NCI-H1436 treated with DMSO at 0.1 percent for 48 hours (cell line): ENCODE measurements at regions not wholly inside any gene's neighbourhood (a gene's known extent, or its start where the extent isn't known, plus 50 kb on each side); places are given as distances from the start of the nearest gene placed in this dataset.
"Not testable (repeated sequence)": the region's sequence is repeated elsewhere in the genome, so short reads cannot be mapped to it uniquely, and the experiment has no call there.

ENCODE experiments used
- DNase-seq: peaks from one replicate; lab custom pipeline; 2025; lab: John Stamatoyannopoulos, UW

DNA sequence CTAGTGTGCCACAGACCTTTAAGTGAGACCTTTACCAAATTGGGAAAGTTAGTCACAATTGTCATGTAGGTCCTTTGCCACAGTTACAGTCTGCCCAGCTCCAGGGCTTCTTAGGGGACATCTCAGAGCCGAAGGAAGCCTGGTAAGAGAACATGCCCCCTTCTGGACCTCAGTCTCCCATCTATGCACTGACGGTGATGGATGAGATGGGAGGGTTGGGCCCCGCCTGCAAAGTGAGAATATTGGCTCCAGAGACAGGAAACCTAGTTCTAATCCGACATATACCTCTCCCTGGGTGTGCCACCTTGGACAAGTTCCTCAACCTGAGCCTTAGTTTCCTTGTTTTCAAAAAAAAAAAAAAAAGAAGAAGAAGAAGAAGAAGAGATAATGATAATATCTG is 85.1 kb upstream of the NAV2 start:
- no peak for DNase-seq

DNA sequence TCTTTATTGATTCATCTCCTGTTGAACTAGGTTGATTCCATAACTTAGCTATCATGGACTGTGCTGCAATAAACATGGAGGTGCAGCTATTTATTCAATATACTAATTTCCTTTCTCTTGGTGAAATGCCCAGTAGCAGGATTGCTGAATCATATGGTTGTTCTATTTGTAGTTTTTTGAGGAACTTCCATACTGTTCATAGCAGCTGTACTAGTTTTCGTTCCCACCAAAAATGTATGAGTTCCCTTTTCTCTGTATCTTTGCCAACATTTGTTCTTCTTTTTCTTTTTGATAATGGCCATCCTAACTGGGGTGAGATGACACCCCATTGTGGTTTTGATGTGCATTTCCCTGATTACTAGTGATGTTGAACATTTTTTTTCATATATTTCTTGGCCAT is 87.2 kb upstream of the NAV2 start:
- DNase-seq, result no peak

GRCh38 chr11:19617696-19618523 is 94.7 kb upstream of the NAV2 start:
- no peak for DNase-seq

- no peak for DNase-seq
These were observed 97.1 kb upstream of the NAV2 start for GRCh38 chr11:19615341-19616183.

GRCh38 chr11:19614370-19614940 is 98.2 kb upstream of the NAV2 start:
- no peak for DNase-seq

DNA sequence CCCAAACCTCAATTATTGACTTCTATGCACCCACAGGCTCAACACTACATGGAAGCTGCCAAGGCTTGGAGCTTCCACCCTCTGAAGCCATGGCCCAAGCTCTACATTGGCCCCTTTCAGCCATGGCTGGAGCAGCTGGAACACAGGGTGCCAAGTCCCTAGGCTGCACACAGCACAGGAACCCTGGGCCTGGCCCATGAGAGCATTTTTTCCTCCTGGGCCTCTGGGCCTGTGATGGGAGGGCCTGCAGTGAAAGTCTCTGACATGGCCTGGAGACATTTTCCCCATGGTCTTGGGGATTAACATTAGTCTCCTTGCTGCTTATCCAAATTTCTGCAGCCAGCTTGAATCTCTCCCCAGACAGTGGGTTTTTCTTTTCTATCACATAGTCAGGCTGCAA is 100.6 kb upstream of the NAV2 start:
- DNase-seq, result not testable (repeated sequence)

DNA sequence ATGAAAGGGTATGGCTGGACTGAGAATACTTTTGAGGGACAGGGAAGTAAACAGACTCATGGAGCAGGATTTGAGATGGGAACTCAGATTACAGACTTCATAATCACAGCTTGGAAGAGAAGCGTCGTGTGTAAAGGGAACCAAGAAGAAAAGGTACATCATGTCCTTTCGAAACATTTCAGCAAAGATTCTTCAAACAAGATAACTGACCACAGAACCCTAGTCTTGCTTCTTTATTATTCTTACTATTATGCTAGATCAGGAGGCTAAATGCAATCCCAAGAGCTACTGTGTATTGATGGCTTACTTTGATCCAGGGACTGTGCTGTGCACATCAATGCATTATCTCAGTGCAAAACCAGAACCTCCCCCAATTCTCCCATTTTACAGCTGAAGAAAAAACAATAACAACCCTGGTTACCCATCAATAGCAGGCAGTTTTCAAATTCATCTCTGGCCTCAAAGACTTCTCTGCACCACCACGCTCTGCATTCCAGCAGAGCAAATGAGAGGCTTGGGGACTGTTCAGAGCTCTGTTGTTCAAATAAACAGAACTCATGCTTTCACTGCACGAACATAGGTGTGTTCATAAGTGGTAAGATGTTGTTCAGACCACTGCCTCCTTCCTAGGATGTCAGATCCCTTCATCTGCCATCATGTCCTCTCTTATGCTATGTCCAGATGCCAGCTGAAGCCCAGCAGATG is 104.8 kb upstream of the NAV2 start:
- DNase-seq, result no peak

DNA sequence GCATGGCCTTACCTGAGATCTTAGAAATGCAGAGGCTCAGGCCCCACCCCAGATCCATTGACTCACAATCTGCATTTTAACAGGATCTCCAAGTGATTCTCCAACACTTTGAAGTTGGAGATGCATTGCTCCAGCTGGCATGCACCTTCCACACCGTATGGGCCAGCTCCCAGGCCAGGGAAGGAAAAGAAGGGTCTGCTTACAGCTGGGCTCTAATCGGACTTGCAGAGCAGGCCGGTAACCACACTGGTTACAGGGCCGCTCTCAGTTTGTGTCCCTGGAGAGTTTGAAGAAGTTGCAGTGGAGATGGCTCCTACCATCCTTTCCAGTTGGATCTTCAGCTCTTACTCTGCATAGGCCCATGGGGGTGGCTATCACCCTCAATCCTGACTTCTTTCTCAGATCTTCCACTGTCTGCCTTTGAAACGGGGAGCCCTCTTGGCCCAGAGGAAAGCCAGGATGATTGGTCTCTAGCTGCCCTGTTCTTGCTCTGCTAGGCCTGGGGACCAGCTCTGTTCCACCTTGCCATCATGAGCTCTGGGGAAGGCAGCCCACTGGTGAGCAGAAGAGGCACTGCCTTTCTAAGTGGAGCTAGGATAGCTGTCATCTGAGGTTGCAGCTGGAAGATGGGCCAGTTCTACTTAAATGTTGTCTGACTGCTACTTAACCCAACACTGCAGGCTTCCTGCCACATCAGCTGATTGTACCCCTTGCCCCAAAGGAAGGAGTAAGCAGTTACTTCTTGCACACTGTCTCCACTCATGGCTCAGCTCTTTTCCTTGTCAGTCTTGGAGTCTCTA is 105.6 kb upstream of the NAV2 start:
- no peak for DNase-seq

- no peak for DNase-seq
These were observed 106.9 kb upstream of the NAV2 start for GRCh38 chr11:19605520-19606371.

- DNase-seq, result no peak
These were observed 107.8 kb upstream of the NAV2 start for GRCh38 chr11:19604679-19605375.

DNA sequence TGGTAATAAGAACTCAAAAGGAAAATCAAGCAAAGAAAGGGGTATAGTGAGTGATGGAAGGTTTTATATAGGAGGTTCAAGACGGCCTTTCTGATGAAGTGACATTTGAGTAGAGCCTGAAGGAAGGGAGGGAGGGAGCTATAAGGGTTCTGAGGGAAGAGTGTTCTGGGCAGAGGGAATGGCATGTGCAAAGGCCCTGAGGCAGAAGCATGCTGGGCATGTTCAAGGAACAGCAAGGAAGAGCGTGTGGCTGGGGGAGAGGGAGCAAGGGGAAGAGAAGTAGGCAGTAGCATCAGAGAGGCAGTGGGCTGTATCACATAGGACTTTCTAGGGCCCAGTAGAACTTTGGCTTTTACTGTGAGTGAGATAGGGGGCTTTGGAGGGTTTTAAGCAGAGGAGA is 108.9 kb upstream of the NAV2 start:
- DNase-seq, result no peak

DNA sequence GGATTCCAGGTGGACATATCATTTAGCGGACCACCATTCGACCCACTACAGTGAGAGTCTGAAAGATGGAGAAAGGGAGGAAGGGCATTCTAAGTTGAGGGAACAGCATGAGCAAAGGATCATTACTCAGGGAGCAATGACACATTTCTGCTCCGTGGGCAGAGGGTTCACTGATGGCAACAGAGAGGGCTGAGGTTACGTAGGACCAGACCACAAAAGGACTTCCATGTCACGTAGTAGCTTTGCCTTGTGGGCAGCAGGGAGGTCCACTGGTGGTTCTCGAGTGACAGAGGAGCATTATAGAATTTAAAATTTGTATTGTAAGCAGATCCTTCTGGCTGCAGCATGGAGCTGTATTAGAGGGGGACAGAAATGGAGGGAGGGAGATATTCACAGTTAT is 109.7 kb upstream of the NAV2 start:
- no peak for DNase-seq

GRCh38 chr11:19602406-19602805 is 110.2 kb upstream of the NAV2 start:
- no peak for DNase-seq

DNA sequence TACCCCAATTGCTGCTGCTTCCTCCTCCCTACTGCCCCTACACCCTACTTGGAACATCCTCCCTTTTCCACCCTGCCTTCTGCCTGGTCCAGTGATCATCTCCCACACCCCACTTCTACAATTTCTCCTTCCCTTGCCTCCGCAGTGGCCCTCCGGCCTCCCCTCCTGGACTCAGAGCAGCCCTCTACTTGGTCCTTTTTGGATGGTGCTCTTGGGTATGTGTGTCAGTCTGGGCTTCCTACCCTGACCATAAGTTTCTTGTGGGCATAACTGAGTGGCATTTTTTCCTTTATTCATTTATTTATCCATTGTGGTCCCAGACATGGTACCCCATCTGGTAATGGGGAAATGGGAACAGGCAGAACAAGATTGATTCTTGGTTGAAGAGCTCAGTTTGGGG is 111.4 kb upstream of the NAV2 start:
- no peak for DNase-seq

GRCh38 chr11:19599681-19600080 is 113.0 kb upstream of the NAV2 start:
- DNase-seq, result no peak

DNA sequence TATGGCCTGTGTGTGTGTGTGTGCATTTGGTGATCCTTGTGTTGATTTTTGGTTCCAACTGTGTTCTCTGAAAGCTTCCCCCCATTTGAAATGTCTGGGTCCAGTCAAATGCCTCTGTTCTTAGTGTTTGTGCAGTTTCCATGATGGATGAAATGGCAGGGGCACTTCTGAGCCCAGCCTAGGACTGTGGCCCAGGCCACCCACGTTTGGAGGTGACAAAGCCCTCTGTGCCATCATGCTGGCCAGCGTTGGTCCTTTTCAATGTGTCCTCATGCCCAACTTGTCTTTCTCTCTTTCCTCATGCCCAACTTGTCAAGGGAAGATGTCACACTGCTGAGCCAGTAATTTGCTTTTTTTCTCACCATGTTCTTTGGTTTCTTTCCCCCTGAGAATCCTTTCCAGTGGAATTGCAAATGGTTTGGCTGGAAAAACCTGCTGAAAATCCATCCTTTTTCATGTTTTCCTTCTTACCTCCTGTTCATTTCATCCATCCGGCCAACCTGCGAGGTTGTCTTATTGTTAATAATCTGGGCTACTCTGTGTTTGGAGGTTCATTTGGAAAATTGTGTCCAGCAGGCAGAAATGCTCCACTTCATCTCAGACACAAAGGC is 113.7 kb upstream of the NAV2 start:
- DNase-seq, result no peak

GRCh38 chr11:19598456-19598855 is 114.2 kb upstream of the NAV2 start:
- DNase-seq, result no peak

DNA sequence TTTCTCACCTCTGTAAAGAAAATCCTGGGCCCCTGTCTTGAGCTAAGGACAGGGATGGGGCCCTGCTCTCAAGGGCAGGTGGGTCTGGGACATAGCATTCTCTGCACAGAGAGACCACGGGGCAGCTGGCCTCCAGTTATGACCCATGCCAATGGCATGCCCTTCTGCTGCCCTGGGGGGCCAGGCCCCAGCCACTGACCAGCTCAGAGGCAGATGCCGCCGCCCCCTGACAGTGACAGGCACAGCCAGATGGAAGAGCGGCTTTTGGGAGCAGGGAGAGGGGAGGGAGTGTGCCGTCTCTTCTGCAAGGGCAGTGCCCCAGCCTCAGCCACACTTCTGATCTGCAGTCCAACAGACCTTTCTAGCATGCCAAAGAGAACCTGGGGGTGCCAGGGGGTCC is 114.8 kb upstream of the NAV2 start:
- DNase-seq, result no peak

- DNase-seq, result no peak
These were observed 115.4 kb upstream of the NAV2 start for GRCh38 chr11:19597206-19597605.
